NCI-H460 (cell line): ENCODE measurements at regions not wholly inside any gene's neighbourhood (a gene's known extent, or its start where the extent isn't known, plus 50 kb on each side); places are given as distances from the start of the nearest gene placed in this dataset.
"Not testable (repeated sequence)": the region's sequence is repeated elsewhere in the genome, so short reads cannot be mapped to it uniquely, and the experiment has no call there.

Experiments used
- DNase-seq: peaks from one replicate; pipeline ENCODE4 v3.0.0-alpha.2; 2016; ENCODE audit warnings: low read depth; ENCODE audit errors: extremely low read depth

DNA sequence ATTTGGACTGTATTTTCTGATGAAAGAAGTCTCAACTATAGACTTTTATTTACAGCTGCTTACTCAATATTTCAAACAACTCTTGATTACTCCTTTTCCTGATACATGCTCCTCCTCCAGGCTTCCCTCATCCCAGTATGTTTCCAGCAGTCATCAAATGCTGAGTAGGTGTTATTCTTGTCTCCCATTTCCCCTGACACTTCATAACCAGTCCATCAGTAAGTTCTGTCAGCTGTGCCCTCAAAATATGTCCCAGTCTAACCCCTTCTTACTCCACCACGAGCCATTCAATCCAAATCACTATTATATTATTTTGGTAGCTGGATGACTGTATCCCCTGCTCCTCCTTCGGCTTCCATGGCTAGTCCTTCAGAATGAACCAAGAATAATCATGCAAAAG, 189.1 kb upstream of the DTNA start:
- DNase-seq: no peak

DNA sequence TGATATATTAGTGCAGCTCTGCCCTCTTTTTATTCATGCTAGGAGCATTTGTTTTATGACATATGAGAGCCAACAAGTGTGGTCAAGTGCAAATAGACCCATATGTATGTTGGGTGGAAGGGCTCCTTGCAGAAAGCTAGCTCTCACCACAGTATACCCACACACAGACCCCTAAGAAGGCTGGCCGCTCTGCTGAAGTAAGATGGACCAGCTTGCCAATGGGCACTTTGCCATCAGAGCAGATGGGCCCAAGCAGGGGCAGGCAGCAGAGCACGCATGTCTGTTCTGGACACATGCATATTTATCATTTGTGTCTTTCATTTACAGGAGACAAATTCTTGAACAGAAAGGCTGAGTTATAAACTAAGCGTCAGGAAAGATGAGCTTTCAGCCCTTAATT, 187.5 kb upstream of the DTNA start:
- no peak for DNase-seq

DNA sequence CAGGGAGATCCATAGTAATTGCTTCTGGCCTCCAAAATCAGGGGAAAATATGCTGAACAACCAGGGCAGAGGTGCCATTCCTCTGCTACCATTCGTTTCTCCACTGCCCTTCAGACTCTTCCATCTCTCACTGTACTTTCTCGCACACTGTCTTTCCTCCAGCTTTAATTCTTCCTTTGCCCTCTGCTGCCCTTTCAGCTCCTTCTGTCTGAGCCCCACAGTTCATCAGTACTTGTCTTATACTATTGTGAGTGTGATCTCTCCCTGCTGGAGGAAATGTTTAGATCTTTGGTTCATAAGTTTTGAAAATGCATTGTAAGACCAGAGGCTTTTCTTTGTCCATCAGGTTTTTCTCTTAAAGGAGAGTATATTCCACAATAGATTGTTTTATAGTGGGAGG, 184.9 kb upstream of the DTNA start:
- DNase-seq: no peak

DNA sequence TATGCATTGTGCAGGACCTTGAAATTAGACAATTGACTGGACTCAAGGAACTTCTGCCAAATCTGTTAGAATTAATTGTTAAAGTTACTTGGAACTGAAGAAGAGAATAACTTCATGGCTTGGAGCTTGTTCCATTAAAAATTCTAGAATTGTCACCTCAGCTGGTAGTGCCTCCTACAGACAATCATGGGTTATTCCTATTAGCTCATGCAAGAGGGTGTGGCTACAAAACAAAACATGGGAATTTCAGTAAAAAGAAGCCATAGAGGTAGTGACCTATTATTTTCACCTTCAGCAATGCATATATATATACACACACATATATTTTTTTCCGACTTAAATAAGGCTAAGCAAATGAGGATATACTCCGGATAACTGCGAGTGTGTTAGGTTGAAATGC, 181.9 kb upstream of the DTNA start:
- no peak for DNase-seq

DNA sequence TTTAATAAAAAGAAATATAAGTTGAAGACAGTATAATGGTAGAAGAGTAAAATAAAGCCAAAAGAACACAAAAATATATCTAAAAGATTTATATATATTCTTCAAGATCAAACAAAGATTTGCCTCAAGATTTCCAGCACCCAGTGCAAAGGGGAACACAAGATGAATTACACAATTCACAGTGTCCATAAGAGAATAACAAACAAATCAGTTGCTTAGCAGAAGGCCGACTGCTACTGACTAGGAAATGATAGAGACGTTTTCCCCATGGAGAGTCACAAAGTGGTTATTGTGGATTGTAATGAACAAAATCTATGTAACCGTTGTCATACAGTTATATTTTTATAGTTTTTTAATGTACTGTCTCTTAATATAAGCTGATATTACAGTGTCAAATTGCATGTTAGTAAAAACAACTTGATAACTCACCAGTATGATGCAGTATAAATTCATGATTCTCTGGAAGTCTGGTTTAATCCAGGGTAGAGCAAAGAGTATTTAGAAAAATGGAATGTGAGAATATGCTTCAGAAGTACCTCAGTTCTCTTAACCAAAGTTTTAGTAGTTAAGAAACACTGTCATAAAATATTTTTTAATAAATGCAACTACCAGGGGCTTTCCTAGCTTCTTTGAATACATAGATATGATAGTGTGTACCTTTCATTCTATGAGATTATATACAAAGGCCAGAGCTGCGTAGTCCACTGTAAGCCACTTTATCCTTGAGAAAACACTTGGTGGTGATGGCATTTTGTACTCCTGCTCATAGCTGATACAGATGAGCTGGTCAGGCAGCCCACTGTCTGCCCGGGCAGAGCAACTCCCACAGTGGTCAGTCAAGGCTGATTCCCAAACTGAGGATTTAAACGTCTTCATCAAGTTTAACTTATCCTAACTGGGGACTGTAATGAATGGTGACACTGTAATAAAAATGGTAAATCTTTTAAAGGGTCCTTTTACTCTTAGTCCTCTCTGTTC, 180.5 kb upstream of the DTNA start:
- no peak for DNase-seq

DNA sequence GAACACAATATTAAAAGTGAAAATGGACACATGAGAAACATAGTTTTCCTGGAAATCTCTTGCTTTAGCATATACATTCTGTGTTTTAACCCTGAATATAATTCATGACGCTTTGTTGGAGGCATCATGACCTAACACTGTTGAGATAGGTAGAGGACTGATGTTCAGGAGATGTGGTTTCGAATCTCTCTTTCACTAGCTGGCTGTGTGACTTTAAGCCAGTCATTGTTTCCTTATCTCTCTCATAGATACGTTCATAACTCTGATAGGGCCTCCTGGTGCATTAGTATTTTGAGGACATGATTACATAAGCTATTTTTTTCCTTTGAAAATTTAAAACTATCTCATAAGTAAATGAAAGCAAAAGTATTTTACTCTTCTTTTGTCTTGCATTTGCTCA, 179.0 kb upstream of the DTNA start:
- no peak for DNase-seq

DNA sequence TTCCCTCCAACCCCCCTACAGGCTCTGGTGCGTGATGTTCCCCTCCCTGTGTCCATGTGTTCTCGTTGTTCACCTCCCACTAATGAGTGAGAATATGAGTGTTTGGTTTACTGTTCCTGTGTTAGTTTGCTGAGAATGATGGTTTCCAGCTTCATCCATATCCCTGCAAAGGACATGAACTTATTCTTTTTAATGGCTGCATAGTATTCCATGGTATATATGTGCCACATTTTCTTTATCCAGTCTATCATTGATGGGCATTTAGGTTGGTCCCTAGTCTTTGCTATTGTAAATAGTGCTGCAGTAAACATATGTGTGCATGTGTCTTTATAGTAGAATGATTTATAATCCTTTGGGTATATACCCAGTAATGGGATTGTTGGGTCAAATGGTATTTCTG, 175.5 kb upstream of the DTNA start:
- DNase-seq: not testable (repeated sequence)

DNA sequence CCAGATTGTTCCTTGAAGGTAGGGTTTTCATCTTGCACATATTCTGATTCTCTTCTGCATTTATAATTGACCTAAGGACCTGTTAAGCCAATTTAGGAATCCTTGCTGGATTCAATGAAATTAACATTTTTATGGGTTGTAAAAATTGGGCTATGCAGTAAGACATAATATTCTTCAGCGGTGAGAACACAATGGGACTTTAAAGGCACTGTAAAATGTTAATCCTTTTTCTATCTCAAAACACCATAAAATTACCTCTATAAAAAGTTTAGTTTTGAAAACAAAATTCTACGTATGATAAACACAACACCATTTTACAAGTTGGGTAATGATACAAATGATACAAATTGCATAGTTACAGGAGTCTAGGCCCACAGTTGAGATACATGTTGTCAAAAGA, 169.2 kb upstream of the DTNA start:
- no peak for DNase-seq

DNA sequence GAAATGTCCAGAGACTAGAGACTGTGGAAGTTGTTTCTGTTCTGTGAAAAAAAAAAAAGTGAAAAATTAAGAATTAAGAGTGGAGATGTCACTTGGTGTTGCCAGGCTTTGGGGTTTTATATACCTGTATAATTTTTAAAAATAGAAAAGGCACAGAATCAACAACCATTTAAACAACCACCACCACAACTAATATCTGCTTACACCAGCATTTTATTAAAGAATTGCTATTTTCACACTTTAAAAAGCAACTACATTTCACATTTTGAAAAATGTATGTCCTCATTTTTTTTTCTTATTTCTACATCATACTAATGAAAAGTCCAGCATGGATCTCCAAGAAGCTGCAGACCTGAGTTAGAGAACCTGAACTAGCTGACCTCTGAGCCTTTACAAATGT, 167.5 kb upstream of the DTNA start:
- DNase-seq: no peak

DNA sequence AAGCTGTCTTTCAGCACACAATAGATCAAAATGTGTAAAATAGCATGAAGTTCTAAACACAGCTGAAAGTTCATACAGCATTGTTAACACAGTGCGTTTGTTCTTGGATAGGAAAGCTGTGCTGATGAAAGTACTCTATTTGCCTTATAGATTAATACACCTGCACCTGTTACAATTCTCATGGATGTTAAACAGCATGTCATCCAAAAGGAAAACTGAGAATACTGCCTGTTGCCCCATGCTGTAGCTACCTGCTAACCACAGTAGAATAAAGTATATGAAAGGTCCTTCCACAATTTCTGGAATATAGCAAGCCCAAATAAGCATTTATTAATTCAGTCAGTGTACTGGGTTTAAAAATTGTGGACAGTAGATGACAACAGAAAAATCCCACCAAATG, 166.7 kb upstream of the DTNA start:
- DNase-seq: no peak

DNA sequence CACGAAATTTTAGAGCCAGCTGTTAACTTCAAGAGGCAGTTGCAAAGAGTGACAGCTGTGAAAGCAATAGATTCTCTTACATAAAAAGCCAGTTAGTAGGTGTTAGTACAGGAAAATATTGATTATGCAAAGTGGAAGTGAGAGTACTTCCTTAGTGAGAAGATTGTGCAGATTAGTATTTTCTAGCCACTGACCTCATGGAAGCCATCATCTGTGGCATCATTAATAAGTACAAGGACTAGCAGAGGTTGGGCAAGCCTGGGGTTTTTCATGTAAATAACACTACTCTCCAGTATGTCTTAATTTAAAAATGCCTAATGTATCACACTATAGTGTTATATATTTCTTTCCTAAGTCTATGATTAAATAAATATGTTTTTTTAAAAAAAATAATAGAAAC, 166.2 kb upstream of the DTNA start:
- no peak for DNase-seq

DNA sequence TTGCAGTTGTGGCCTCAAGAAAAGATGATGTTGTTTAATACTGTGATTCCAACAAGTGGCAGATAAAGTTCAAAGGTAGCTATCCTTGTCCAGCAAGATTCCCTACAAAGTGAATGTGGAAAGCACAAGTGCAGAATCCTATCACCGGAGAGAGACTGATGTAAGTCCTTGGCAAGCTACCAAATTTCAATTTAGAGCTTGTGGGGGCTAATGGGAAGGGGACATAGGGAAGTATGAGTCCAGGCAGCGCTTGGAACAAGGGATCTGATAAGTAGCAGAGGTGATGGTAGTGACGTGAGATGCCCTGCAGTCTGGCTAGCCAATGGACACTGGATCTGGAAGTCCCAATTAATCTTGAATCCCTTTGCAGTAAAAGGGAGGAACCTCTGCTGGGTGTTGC, 165.2 kb upstream of the DTNA start:
- DNase-seq: no peak

DNA sequence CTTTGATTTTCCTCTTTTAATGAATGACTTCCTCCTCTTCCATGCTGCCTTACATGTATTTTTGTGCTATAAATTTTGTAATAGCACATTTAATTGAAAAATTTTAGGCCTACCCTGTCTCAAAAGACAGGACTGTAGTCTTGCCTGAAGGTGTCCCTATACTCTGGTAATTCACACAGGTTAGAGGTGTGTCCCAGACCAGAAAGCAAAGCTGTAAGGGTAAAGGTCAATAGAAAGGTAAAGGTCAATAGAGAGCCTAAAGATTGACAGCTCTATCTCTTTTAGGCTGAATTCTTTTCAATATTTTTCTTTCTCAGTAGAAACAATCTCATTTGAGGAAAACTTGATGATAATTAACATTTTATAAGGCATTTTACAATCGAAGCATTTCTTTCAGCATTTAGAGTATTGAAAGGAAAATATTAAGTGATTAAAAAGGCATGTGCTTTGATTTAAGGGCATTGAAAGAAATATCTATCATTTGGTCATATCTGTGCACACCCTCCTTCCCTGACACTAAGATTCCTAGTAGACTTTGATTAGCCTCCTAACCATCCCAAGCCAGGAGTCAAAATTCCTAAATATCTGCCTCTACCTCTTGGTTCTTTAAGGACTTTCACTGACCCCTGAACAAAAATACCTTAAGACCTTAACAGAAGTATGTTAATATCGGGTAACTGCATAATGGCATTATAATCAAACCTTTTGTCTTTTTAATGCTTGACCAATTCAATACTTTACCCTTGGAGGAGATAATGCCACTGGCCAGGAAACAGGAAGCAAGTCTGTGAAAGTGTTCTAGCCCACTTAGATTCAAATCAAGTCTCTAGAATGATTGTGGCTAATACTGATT, 161.8 kb upstream of the DTNA start:
- DNase-seq: no peak

DNA sequence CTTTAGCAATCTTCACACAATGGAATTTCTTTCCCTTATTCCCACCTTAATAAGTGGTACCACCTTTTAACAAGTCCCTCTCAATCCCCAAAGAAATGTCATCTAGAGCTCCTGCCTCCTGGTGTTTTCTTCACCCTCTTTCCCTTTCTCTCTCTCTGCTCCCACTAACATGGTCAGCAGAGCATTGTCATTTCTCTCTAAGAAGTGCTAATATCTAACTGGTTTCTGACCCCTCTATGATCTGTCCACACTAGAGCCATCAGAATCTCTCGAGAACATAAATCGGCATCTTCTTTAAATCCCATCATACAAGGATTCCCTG, 161.2 kb upstream of the DTNA start:
- no peak for DNase-seq

DNA sequence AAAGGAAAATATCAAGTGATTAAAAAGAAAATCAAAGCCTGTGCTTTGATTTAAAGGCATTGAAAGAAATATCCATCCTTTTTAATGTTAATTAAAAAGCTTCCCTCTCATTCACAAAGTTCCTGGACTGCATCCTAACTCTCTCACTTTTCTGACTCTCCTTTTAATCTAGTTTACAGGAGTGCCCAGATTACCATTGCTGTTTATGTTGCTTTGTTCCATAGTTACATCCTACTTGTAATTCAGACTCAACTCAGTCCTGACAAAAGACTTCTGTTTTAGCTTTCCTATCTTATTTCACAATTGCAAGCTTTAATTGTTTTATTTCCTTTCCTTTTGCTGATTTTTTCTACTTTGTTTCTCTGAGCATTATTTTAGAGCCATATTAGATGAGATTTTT, 160.7 kb upstream of the DTNA start:
- DNase-seq: no peak

DNA sequence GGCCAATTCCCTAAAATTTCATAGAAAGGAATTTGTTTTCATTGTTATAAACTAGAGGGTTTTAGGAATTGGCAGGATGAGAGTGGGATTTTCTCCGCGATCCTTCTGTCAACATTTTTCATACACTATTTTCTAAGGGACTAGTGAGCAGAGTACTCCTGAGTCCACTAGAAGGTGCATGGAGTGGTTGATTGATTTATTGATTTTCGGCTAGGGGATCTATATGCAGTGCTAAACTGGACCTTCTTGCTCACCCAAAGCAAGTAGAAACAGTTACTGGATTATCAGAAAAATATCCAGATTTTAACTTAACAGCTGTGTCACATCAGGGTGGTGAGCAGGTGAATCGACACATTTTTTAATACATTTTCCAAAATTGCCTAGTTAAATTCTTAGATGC, 159.9 kb upstream of the DTNA start:
- DNase-seq: no peak

DNA sequence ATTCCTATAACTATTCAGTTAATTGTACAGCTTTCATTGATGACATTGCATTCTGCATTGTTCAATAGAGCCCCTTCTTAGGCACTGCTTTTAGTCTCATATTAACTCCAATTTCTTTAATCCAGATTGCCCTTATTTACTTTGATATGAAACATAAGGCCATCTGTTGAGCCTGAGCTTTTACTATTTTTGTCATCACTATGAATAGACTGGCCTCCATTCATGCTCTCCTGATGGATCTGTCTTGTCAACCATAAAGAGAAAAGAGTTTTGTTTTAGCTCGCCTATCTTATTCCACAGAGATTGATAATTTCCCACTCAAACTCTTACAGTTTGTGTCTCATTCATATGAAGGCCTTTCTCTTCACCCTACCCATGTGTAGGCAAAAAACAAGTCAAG, 159.2 kb upstream of the DTNA start:
- DNase-seq: no peak

DNA sequence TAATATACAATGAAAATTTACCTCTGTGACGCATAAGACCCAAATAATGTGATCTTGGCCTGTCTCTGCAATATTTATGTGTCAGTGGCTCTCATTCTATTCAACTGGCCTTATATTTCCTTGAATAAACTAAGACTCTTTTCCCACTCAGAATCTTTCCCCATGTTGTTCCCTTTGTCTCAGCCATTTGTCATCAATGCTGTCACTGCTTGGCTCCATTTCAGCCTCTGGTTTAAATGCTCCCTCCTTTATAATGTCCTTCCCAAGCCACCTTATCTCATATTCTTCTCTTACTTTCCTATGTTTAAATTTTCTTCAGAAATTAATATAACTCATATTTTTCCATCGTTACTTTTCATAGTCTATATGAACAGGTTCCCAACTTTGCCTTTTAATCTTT, 158.3 kb upstream of the DTNA start:
- no peak for DNase-seq

DNA sequence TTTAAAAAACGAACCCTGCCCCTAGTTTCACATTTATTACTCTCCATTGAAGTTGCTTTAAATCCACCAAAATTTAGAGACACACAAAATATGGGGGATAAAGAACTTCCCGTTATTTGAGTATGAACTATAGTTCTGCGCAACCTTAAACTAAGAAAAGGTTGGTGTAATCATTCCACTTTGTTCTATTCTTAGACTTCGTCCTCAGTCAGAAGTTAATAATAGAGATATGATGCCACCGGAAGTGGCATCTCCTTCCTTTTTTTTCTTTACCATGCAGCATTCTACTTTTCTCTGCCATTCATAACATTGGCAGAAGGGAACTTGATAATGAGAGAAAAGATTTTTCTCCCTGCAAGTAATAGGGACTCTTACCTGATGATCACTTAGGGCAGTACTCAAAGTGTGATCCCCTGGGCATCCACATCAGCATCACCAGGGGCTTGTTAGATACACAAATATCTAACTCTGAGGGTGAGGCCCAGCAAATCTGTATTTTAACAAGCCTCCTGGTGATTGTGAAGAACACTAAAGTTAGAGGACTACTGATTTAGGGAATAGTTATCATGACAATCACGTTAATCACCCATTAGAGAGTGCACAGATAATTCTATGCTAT, 147.7 kb upstream of the DTNA start:
- DNase-seq: no peak

DNA sequence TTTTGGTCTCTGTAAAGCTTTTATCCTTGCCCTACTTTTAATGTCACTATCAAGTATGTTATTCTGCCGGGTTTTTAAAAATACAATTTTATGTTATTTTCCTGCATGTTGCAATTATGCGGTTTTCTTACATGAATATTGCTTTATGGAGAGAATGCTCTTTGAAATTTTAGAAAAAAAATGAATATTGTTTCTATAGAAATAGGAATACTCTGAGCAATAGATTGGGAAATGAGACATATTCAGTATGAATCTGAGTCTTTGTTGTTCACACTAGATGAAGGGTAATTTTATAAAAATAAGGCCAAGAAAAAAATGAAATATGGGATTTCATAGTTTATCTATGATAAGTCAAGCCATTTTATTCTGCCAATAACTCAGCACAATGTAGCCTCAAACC, 142.2 kb upstream of the DTNA start:
- DNase-seq: no peak

DNA sequence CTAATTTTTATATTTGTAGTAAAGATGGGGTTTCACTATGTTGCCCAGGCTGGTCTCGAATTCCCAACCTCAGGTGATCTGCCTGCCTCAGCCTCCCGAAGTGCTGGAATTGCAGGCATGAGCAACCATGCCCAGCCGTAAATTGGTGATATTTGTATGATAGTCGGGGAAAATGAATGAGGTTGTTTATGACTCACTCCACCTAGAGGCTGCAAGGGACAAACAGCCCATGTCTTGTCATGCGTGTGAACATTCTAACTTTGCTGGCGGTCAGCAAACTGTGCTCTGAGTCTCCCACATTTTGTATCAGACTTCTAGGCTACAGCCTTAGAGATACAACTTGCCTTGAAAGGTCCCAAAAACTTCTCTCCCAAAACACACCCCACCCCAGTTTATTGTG, 133.5 kb upstream of the DTNA start:
- no peak for DNase-seq

DNA sequence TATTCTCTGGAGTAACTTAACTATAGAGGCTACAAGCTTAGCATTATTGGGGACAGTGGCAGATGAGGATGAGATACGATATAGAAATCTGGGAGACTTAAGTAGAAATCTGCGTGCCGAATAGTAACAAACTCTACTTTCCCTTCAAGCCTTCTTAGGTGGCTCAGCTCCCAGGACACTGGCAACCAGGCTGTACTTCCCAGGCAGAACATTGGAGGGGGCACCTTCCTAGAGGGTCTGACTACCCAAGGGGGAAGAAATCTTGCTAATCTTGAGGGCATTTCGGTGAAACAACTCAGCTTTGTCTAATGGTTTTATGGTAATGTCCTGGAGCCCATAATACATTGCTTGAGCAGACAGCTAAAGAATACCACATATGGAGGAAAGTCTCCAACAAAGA, 126.2 kb upstream of the DTNA start:
- no peak for DNase-seq
